GM19240 (cell line): ENCODE measurements at regions not wholly inside any gene's neighbourhood (a gene's known extent, or its start where the extent isn't known, plus 50 kb on each side); places are given as distances from the start of the nearest gene placed in this dataset.
"Not testable (repeated sequence)": the region's sequence is repeated elsewhere in the genome, so short reads cannot be mapped to it uniquely, and the experiment has no call there.

ENCODE experiments used
- DNase-seq: peaks from one replicate; pipeline ENCODE4 v3.0.0; 2011; ENCODE audit warnings: low spot score; ENCODE audit not compliant: insufficient read length

GRCh38 chr2:143885461-143885860 is 634.5 kb downstream of the ZEB2 start:
- no peak for DNase-seq

DNA sequence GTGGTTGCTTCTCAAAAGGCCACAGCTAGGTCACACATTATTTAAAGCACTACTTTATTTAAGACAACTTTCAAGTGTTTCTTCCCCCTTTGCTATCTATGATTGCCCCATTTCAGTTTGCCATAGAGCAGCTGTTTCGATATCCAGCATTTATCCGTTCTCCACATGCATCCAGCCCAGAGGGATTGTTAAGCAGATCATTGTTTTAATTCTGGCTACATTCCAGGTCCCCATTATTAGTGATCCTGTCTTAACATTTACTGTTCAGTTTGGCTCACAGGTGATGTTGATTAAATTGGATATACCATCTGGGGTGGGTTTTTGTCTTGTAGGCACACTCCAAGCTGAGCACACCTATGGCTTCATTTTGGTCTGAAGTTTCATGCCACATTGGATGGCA is 638.7 kb downstream of the ZEB2 start:
- DNase-seq: no peak

DNA sequence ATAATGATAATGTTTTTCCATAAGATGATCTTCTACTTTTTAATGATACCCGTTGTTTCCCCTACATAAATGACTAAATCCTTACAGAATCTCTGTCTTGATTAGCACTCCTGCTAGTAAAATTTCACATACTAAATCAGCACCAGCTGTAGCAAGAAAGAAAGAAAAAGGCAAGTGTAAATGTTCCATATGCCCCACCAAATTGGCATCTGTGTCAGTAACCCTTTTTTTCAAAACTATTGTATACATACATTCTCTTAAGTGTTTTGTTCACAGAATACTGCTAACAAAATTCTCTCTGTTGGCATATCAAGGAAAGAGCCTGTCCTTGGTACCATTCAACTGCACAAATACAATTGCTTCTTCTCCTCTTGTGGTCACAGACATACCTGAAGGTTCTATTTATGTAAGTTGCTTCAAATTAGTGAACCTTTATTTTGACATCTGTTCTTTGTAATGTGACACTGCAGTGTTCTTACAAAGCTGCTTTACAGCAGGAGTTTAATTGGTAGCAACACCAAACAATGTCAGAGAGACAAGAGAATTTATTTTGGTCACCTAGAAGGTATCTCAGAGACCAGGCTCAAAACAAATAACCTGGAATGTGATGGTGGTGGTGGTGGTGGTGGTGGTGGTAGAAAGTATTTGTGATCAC is 641.9 kb downstream of the ZEB2 start:
- no peak for DNase-seq

DNA sequence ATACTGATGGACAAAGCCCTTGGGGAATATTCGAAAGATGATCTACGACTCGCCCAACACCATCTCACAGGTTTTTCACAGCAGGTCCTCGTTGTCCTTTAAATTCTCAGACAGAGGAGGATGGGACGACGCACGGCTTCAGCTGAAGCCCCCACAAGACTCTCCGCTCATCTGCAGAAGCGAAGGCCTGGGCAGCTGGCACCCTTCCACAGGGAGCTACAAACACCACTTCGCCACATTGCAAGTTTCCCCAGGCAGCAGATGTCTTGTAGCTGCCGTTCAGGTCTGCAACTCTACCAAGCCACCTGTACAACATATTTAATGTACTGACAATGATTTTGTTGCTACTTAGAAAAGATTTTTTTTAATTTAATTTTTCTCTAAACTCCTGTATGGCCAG is 642.9 kb downstream of the ZEB2 start:
- DNase-seq: no peak

DNA sequence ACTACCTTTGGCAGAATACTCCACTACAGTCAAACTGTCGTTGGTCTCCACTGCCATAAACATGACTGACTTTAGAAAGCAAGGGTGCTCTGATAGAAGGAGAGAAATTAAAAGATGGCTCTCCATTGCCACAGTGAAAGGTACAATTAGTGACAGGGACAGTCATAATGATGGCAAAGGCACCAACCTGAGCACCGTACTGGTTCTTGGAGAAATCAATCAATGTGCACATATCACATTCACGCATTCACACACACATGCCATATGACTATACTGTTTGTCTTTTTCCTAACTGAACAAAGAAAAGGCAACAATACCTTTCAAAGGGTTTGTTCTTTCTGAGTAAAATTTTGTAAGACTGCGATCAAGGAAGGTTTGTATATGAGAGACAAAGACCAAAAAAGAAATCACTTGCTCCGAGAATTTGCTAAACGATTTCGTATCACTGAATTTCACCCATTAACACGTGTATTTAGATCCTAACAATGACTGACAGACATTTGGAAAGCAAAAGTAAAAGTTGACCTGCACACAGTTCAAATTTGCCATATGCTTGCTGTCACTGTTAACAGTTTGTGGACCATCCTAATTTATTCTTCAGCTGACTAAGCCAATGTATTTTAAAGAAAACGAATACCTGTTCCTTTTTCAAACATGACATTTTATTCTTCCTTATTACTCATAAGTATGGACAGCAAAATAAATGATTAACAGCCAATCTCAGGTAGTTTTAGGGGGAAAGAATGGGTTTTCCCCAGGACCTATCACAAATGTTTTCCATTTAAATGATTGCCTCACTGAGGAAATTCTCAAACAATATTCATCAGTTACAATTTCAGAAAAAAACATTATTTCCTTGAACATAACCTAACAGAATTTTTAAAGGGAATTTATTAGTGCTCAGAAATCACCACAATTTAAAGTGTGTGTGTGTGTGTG is 644.4 kb downstream of the ZEB2 start:
- DNase-seq: no peak

DNA sequence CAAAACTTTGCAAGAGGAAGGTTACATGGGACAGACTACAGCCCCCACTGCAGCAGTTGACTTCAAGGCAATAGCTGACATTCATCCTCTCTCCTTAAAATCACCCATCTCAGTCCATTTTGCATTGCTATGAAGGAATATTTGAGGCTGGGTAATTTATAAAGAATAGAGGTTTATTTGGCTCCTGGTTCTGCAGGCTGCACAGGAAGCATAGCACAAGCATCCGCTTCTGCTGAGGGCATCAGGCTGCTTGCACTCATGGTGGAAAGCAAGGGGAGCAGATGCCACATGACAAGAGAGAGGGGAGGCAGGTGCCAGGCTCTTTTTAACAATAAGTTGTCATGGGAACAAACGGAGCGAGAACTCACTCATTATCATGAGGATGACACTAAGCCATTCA is 646.0 kb downstream of the ZEB2 start:
- DNase-seq: no peak

DNA sequence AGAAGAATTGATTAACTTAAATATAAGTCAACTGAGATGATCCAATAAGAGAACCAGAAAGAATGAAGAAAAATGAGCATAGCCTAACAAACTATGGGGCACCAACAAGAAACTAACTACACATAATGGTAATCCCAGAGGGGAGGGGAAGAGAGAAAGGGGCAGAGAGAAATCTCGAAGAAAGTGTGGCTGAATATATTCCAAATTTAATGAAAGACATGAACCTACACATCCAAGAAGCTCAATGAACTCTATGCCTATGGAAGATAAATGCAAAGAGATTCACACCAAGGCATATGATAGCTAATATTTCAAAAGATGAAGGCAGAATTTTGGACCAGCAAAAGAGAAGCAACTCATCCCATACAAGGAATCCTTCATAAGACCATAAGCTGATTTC is 649.2 kb downstream of the ZEB2 start:
- DNase-seq: no peak

GRCh38 chr2:143856978-143857377 is 662.9 kb downstream of the ZEB2 start:
- DNase-seq: no peak

GRCh38 chr2:143852759-143853158 is 667.2 kb downstream of the ZEB2 start:
- DNase-seq: no peak

DNA sequence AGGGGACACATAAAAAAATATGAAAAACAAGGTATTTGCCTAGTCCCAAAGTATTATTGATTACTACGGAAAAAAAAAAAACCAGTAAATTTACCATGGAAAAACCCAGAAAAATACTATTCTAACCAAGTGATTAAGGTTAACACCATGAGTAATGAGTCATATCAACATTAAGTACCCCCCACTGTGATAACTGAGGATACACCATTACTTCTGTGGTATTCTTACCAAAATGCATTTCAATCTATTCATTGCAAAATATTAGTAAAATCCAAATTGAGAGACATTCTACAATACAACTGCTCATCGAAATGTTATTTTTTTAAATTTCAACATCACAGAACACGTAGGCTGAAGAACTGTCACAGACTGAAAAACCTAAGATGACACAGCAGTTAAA is 669.8 kb downstream of the ZEB2 start:
- no peak for DNase-seq

- DNase-seq: no peak
Observed at GRCh38 chr2:143847257-143847656, 672.7 kb downstream of the ZEB2 start.

DNA sequence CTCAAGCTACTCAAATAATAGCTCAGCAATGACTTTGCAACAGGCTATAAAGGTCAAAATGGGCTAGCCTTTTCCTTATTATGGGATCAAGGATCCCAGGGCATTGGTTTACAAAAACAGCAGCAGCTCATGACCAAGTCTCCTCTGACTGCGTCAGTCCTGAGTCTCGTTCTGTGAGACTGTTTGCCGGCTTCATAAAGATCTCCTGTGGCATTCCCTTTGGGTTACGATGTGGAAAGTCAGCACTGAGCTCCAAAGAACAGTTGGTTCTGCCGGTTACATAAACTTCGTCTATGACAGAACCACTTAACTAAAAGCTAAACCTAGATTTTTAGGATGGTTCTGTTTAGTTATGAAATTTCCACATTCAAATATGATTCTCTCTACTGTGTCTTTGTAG is 674.9 kb downstream of the ZEB2 start:
- no peak for DNase-seq

DNA sequence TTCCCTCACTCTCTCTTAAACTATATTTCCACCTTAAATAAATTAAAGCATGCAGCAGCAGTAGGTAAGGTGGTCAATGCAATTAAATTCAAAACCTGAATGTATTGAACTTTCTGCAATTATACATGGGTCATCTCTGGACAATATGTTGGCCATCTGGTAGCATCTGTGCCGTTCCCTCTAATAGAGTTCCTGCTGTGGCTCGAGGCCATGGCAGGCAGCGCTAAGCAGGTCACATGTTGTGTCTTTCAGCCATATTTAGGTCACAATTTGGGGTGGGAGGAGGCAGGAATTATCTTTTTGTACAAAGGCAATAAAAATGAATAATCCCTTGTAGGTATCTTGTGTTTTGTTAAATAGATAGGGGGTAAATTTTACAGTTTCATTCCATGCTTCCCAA is 676.2 kb downstream of the ZEB2 start:
- no peak for DNase-seq

- no peak for DNase-seq
Observed at GRCh38 chr2:143842836-143843235, 677.1 kb downstream of the ZEB2 start.

DNA sequence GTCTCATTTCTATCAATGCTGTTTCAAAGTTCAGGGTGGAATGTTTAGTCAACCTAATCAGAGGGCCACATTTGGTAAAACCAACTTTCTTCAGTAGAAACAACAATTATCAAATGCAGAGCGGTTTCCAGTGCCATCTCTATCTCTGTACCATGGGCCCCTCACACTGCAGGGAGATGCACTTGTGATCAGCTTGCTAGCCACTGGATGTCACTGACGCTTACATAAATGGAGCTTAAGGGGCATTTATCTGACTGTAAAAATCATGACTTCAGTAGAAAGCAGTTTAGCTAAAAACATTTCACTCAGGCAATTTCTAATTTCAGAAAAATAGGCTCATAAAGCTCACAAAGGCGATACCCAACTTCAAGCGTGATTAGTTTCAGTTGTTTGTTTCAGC is 678.0 kb downstream of the ZEB2 start:
- no peak for DNase-seq

DNA sequence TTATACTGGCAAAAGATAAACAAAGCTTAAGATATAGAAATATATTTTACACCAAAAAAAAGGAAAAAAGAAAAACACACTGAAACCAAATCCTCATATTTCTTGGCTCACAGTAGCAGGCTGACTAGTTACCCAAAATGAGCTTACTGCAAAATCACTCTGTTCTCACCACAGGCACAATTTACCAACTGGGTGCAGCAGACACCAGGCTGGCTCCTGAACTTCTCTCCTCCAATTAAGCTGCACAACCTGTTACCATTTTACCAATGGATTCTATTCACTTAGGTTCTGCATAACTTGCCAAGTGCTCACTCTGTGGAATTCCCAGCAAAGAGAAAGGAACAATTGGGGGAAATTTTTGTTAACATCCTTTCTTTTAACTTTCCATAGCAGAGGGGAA is 679.3 kb downstream of the ZEB2 start:
- no peak for DNase-seq

DNA sequence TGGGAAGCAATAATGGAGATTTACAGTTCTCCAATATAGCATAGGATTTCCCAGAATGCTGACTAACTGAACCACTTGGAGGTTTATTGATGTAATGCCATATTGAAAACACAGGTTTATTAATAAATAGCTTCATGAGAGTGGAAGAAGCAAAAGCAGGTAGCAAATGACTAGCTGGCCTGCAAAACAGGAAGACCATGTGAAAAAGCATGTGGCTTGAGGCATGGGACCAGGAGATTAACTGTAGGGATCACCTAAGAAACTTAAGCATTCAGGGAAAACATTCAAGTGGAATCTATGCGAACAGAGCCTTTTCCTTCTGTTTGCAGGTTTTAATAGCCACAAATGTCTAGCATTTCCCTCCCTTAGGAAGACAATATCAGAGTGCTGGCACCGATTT is 679.7 kb downstream of the ZEB2 start:
- DNase-seq: no peak

DNA sequence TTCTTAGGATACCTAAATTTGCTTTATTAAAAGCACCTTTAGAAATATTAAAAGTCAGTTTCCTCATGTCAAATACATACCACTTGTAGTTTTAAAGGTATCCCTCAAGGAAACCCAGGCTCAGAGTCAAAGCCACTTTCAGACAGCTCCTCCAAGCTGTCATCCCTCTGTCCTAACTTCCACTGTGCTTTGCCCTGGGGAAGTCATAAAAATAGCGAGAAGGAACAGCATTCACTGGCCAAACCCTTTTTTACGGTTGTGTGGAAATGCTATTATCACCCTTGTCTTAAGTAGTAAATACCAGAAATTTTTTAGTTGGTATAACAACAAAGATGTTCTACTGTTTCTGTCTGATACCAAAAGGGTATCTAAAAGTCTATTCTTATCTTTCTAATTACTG is 680.5 kb downstream of the ZEB2 start:
- DNase-seq: no peak

DNA sequence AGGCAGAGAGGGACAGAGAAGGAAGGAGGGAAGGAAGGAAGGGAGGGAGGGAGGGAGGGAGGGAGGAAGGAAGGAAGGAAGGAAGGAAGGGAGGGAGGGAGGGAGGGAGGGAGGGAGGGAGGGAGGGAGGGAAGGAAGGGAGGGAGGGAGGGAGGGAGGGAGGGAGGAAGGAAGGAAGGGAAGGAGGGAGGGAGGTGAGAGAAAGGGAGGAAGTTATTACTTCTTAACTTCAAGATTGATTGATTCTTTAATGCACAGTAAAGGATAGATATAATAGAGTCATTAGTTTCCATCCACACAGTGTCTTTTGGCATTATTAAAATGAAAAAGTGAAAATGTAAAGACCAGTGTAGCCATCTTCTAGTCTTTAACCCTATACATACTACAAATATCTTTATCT is 682.9 kb downstream of the ZEB2 start:
- not testable (repeated sequence) for DNase-seq

GRCh38 chr2:143835481-143835880 is 684.4 kb downstream of the ZEB2 start:
- no peak for DNase-seq

DNA sequence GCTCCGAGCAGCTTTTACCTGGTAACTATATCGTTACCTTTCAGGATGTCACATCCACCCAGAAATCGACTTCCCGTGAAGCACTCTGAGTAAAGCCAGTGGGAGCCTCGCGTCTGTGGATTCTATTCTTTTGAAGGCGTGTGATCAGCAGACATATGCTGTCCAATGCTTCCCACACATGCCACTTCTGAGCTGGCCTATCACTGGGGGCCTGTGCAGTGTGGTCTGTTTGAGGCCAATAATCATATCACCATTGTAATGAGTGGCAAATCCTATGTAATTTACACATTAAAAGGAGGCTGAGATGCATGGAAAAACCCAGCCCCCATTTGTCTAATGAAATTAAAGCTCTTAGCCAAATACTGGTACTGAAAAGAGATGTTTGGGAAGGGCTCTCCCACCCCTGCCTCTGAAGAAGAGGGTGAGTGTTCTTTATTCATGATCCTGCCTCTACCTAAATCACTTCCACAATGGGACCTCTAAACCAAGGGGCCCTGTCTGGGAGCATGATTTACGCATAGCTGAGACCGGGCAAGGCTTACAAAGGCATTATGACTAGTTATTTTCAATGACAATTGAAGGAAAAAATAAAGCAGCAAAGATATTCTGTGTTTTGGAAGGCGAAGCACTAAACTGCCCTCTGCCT is 686.8 kb downstream of the ZEB2 start:
- DNase-seq: no peak

DNA sequence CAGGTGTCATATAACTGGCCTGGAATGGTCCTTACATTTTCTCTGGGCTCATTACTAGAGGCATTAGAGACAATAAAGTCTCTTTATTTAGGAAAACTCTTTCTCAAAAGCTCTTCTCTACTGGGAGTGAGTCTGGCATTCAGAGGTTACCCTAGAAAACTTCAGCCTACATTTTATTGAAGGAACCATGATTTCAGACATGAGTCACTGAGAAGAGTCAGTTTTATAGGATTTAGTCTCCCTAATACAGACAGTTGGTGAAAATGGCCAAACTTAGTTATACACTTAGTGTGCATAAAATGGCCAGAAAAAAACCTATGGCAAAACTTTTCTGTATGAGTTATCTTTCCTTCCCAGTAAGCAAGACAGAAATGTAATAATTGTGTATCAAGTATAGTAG is 689.4 kb downstream of the ZEB2 start:
- no peak for DNase-seq
